ENCODE measurements at regions not wholly inside any gene's neighbourhood (a gene's known extent, or its start where the extent isn't known, plus 50 kb on each side); places are given as distances from the start of the nearest gene placed in this dataset.

GRCh38 chr1:60598041-60598910, 484.1 kb upstream of the NFIA start:
- Histone ChIP-seq H3K4me1 (ENCODE audit: control insufficient read depth in 1 of 2, extremely low read depth in 1 of 2, insufficient read depth in 2 of 2, low read length in 2 of 2) (no peaks in the 10 kb centered on the region), H3K36me3 (ENCODE audit: control insufficient read depth in 2 of 2, extremely low read depth in 1 of 2, insufficient read depth in 1 of 2, low read length in 1 of 2) (no peaks in the 10 kb centered on the region), H3K27ac (ENCODE audit: low read length) (no peak overlapping the region), H3K27me3 (replicated peaks in 1 of 2; ENCODE audit: control insufficient read depth in 2 of 2, extremely low read depth in 1 of 2, insufficient read depth in 2 of 2, low read length in 1 of 2) (no peaks in the 10 kb centered on the region), H3K9me3 (no peaks in the 10 kb centered on the region), H3K4me3 (ENCODE audit: control insufficient read depth in 1 of 2, extremely low read depth in 1 of 2, low read length in 1 of 2) (no peak overlapping the region)
- Mint-ChIP-seq H3K36me3 (no peaks in the 10 kb centered on the region), H3K4me1 (no peaks in the 10 kb centered on the region), H3K4me3 (no peak overlapping the region), H3K27ac (no peak overlapping the region), H3K9me3 (peaks cover 4 to 18% (median 5%) of the 10 kb centered on the region in 3 donors), H3K27me3 (peaks cover 0 to 4% of the 10 kb centered on the region in 2 donors)
- WGBS (ENCODE audit: insufficient coverage): 77% methylated on average over 3 of the region's 5 CpGs
- ChIA-PET POLR2A (no interaction called here), CTCF (no interaction called here)
- DNase-seq (no peak), ATAC-seq (replicated peaks in 1 of 4) (no peak)

- Mint-ChIP-seq H3K27ac (no peak overlapping the region), H3K9me3 (peaks cover 4 to 17% (median 5%) of the 10 kb centered on the region in 3 donors), H3K4me3 (no peak overlapping the region), H3K36me3 (no peaks in the 10 kb centered on the region), H3K27me3 (peaks cover 0 to 4% of the 10 kb centered on the region in 2 donors), H3K4me1 (no peaks in the 10 kb centered on the region)
- Histone ChIP-seq H3K36me3 (ENCODE audit: control insufficient read depth in 2 of 2, extremely low read depth in 1 of 2, insufficient read depth in 1 of 2, low read length in 1 of 2) (no peaks in the 10 kb centered on the region), H3K27ac (ENCODE audit: low read length) (no peak overlapping the region), H3K4me3 (ENCODE audit: control insufficient read depth in 1 of 2, extremely low read depth in 1 of 2, low read length in 1 of 2) (no peak overlapping the region), H3K9me3 (no peaks in the 10 kb centered on the region), H3K27me3 (replicated peaks in 1 of 2; ENCODE audit: control insufficient read depth in 2 of 2, extremely low read depth in 1 of 2, insufficient read depth in 2 of 2, low read length in 1 of 2) (no peaks in the 10 kb centered on the region), H3K4me1 (ENCODE audit: control insufficient read depth in 1 of 2, extremely low read depth in 1 of 2, insufficient read depth in 2 of 2, low read length in 2 of 2) (no peaks in the 10 kb centered on the region)
- POLR2A ChIA-PET: no interaction called here
- DNase-seq (no peak), ATAC-seq (replicated peaks in 1 of 4) (no peak)
- CTCF ChIA-PET: interaction anchor here in 1 of 2 donors (0.5 kb wide), 1 partner anchor 462 kb away, joined by 3 read pairs; no protein-coding TSS in a partner anchor
- WGBS (ENCODE audit: insufficient coverage): 79% methylated on average over 4 of the region's 8 CpGs
Observed at GRCh38 chr1:60596791-60597750, 485.3 kb upstream of the NFIA start.

- Mint-ChIP-seq H3K36me3 (no peaks in the 10 kb centered on the region), H3K9me3 (peaks cover 0 to 10% (median 5%) of the 10 kb centered on the region in 3 donors), H3K4me3 (no peak overlapping the region), H3K4me1 (no peaks in the 10 kb centered on the region), H3K27ac (no peak overlapping the region), H3K27me3 (no peaks in the 10 kb centered on the region)
- DNase-seq (no peak), ATAC-seq (replicated peaks in 1 of 4) (no peak)
- no CpG with 5 or more reads among the region's 1 CpG for WGBS (ENCODE audit: insufficient coverage)
- Histone ChIP-seq H3K27me3 (replicated peaks in 1 of 2; ENCODE audit: control insufficient read depth in 2 of 2, extremely low read depth in 1 of 2, insufficient read depth in 2 of 2, low read length in 1 of 2) (no peaks in the 10 kb centered on the region), H3K36me3 (ENCODE audit: control insufficient read depth in 2 of 2, extremely low read depth in 1 of 2, insufficient read depth in 1 of 2, low read length in 1 of 2) (no peaks in the 10 kb centered on the region), H3K9me3 (no peaks in the 10 kb centered on the region), H3K4me3 (ENCODE audit: control insufficient read depth in 1 of 2, extremely low read depth in 1 of 2, low read length in 1 of 2) (no peak overlapping the region), H3K4me1 (ENCODE audit: control insufficient read depth in 1 of 2, extremely low read depth in 1 of 2, insufficient read depth in 2 of 2, low read length in 2 of 2) (no peaks in the 10 kb centered on the region), H3K27ac (ENCODE audit: low read length) (no peak overlapping the region)
- POLR2A ChIA-PET: no interaction called here
- CTCF ChIA-PET: interaction anchor here in 1 of 2 donors (0.6 kb wide), 1 partner anchor 393 kb away, joined by 3 read pairs; no protein-coding TSS in a partner anchor
Observed at GRCh38 chr1:60591583-60591982, 490.8 kb upstream of the NFIA start.

GRCh38 chr1:60589916-60590315, 492.4 kb upstream of the NFIA start:
- Histone ChIP-seq H3K9me3 (no peaks in the 10 kb centered on the region), H3K36me3 (ENCODE audit: control insufficient read depth in 2 of 2, extremely low read depth in 1 of 2, insufficient read depth in 1 of 2, low read length in 1 of 2) (no peaks in the 10 kb centered on the region), H3K27ac (ENCODE audit: low read length) (no peak overlapping the region), H3K27me3 (replicated peaks in 1 of 2; ENCODE audit: control insufficient read depth in 2 of 2, extremely low read depth in 1 of 2, insufficient read depth in 2 of 2, low read length in 1 of 2) (no peaks in the 10 kb centered on the region), H3K4me1 (ENCODE audit: control insufficient read depth in 1 of 2, extremely low read depth in 1 of 2, insufficient read depth in 2 of 2, low read length in 2 of 2) (no peaks in the 10 kb centered on the region), H3K4me3 (ENCODE audit: control insufficient read depth in 1 of 2, extremely low read depth in 1 of 2, low read length in 1 of 2) (no peak overlapping the region)
- Mint-ChIP-seq H3K4me1 (no peaks in the 10 kb centered on the region), H3K27me3 (no peaks in the 10 kb centered on the region), H3K9me3 (peaks cover 0 to 4% (median 4%) of the 10 kb centered on the region in 3 donors), H3K27ac (no peak overlapping the region), H3K36me3 (no peaks in the 10 kb centered on the region), H3K4me3 (no peak overlapping the region)
- no peak for DNase-seq
- ChIA-PET CTCF (no interaction called here), POLR2A (no interaction called here)
- no peak for ATAC-seq (replicated peaks in 1 of 4)

- Mint-ChIP-seq H3K4me3 (no peak overlapping the region), H3K36me3 (no peaks in the 10 kb centered on the region), H3K27me3 (no peaks in the 10 kb centered on the region), H3K4me1 (no peaks in the 10 kb centered on the region), H3K27ac (no peak overlapping the region), H3K9me3 (peaks cover 3 to 8% (median 4%) of the 10 kb centered on the region in 3 donors)
- Histone ChIP-seq H3K27me3 (replicated peaks in 1 of 2; ENCODE audit: control insufficient read depth in 2 of 2, extremely low read depth in 1 of 2, insufficient read depth in 2 of 2, low read length in 1 of 2) (no peaks in the 10 kb centered on the region), H3K4me1 (ENCODE audit: control insufficient read depth in 1 of 2, extremely low read depth in 1 of 2, insufficient read depth in 2 of 2, low read length in 2 of 2) (no peaks in the 10 kb centered on the region), H3K9me3 (no peaks in the 10 kb centered on the region), H3K27ac (ENCODE audit: low read length) (no peak overlapping the region), H3K36me3 (ENCODE audit: control insufficient read depth in 2 of 2, extremely low read depth in 1 of 2, insufficient read depth in 1 of 2, low read length in 1 of 2) (no peaks in the 10 kb centered on the region), H3K4me3 (ENCODE audit: control insufficient read depth in 1 of 2, extremely low read depth in 1 of 2, low read length in 1 of 2) (no peak overlapping the region)
- DNase-seq (no peak), ATAC-seq (replicated peaks in 1 of 4) (no peak)
- 79% methylated on average over 3 of the region's 4 CpGs for WGBS (ENCODE audit: insufficient coverage)
- POLR2A ChIA-PET: no interaction called here
- CTCF ChIA-PET: no interaction called here
Observed at GRCh38 chr1:60589046-60589748, 493.2 kb upstream of the NFIA start.

GRCh38 chr1:60584371-60584770, 498.0 kb upstream of the NFIA start:
- no peak for ATAC-seq (replicated peaks in 1 of 4)
- Histone ChIP-seq H3K4me1 (ENCODE audit: control insufficient read depth in 1 of 2, extremely low read depth in 1 of 2, insufficient read depth in 2 of 2, low read length in 2 of 2) (no peaks in the 10 kb centered on the region), H3K9me3 (no peaks in the 10 kb centered on the region), H3K27me3 (replicated peaks in 1 of 2; ENCODE audit: control insufficient read depth in 2 of 2, extremely low read depth in 1 of 2, insufficient read depth in 2 of 2, low read length in 1 of 2) (no peaks in the 10 kb centered on the region), H3K36me3 (ENCODE audit: control insufficient read depth in 2 of 2, extremely low read depth in 1 of 2, insufficient read depth in 1 of 2, low read length in 1 of 2) (no peaks in the 10 kb centered on the region), H3K27ac (ENCODE audit: low read length) (no peak overlapping the region), H3K4me3 (ENCODE audit: control insufficient read depth in 1 of 2, extremely low read depth in 1 of 2, low read length in 1 of 2) (no peak overlapping the region)
- H3K4me3 Mint-ChIP-seq: no peak overlapping the region
- no peak overlapping the region for H3K27ac Mint-ChIP-seq
- H3K9me3 Mint-ChIP-seq: peaks cover 8 to 20% (median 10%) of the 10 kb centered on the region in 3 donors
- WGBS (ENCODE audit: insufficient coverage): no CpG with 5 or more reads among the region's 2 CpGs
- no peaks in the 10 kb centered on the region for H3K27me3 Mint-ChIP-seq
- ChIA-PET POLR2A (no interaction called here), CTCF (interaction anchor here in 1 of 2 donors (0.6 kb wide), 1 partner anchor 192 kb away, joined by 3 read pairs; no protein-coding TSS in a partner anchor)
- no peaks in the 10 kb centered on the region for H3K4me1 Mint-ChIP-seq
- no peaks in the 10 kb centered on the region for H3K36me3 Mint-ChIP-seq
- no peak for DNase-seq
